NCI-H2227 treated with DMSO at 0.1 percent for 48 hours (cell line): ENCODE measurements at regions not wholly inside any gene's neighbourhood (a gene's known extent, or its start where the extent isn't known, plus 50 kb on each side); places are given as distances from the start of the nearest gene placed in this dataset.
"Not testable (repeated sequence)": the region's sequence is repeated elsewhere in the genome, so short reads cannot be mapped to it uniquely, and the experiment has no call there.

Experiments used
- DNase-seq: peaks from one replicate; lab custom pipeline; 2025; lab: John Stamatoyannopoulos, UW

- DNase-seq = no peak
Measured at GRCh38 chr4:66404141-66404540, 733.9 kb upstream of the EPHA5 start.

DNA sequence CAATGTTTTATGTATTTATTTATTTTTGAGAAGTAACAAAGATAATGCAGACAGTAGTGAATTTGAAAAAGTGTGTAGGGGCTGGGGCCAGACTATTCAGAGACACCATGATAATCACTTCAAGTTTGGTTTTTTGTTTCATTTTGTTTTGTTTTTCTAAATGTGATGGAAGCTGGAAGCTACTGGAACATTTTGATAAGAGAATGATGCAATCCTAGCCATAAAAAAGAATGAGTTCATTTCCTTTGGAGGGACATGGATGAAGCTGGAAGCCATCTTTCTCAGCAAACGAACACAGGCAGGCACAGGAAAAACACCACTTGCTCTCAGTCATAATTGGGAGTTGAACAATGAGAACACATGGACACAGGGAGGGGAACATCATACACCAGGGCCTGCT, 706.6 kb upstream of the EPHA5 start:
- DNase-seq = no peak

GRCh38 chr4:66376396-66376795, 706.1 kb upstream of the EPHA5 start:
- no peak for DNase-seq

DNA sequence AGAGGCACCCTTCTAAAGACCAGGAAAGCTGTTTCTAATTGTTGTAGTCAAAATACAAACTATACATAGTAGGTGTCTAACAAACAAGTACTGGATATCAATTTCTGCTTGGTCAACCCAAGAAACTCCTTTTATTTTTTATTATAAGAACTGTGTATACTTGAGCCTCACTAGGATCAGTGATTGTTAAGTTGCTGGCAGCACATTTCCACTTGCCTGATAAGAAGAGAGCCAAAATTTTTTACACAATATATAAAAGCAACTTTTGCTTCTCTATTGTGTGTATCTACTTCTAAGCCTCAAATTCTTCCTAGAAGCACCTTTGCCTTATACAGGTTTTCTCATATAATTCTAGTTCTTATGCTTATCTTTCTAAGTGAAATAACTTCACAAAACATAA, 703.0 kb upstream of the EPHA5 start:
- no peak for DNase-seq

DNA sequence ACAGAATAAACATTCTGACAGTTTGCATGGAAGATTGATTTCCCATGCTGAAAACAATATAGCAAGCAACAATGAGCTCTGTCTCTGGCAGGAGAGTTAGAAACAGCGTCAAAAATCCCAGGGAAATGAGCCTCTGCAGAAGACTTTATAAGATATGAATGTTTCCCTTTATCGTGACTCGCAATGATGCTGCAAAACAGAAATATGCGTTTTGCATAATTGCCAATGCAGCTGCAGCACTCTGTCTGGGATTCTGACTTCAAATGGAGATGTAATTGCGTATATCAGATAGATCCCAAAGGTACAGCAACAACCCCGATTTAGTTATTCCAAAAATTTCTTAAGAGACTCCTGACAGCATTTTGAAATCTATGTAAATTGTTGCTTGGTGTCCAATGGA, 702.4 kb upstream of the EPHA5 start:
- no peak for DNase-seq

- DNase-seq = no peak
Measured at GRCh38 chr4:66367043-66367660, 696.9 kb upstream of the EPHA5 start.

GRCh38 chr4:66360395-66360794, 690.1 kb upstream of the EPHA5 start:
- not testable (repeated sequence) for DNase-seq

DNA sequence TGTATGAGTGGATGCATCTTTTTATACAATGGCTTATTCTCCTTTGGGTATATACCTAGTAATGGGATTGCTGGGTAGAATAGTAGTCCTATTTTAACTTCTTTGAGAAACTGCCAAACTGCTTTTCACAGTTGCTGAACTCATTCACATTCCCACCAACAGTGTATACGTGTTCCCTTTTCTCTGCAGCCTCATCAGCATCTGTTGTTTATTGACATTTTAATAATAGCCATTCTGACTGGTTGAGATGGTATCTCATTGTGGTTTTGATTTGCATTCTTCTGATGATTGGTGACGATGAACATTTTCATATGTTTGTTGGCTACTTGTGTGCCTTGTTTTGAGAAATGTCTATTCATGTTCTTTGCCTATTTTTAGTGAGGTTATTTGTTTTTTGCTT, 687.0 kb upstream of the EPHA5 start:
- DNase-seq = no peak

- DNase-seq = no peak
Measured at GRCh38 chr4:66355328-66355727, 685.0 kb upstream of the EPHA5 start.

DNA sequence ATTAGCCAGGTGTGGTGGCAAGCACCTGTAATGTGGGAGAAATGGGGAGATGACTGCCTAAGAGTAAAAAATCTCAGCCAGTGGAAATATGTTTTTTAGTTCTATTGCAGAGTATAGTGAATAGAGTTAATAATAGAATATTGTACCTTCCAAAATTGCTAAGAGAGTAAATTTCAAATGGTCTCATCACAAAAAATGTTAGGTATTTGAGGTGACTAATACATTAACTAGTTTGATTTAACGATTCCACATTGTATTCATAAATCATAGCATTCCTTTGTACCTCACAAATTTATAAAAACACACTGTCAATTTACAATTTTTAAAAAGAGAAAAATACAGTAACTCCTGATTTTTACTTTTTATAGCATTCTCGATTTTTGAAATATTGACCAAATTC, 681.5 kb upstream of the EPHA5 start:
- DNase-seq = no peak

DNA sequence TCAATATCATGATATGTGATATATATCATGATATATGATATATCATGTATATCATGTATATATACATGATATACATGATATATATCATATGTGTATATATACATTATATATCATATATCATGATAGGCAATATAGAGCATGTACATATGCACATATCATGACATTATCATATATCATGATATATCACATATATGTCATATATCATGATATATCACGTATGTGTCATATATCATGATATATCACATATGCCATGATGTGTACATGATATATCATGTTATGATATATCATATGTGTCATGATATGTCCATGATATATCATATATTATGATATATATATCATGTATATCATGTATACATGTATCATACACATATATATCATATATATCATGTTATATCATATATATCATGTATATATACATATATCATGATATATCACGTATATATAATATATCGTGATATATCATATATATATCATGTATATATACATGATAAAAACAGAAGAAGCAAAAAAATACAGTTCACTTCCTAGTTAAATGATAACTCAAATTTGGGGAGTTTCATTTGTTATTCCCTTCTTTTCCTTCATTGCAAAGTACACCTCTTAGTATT, 670.1 kb upstream of the EPHA5 start:
- no peak for DNase-seq

DNA sequence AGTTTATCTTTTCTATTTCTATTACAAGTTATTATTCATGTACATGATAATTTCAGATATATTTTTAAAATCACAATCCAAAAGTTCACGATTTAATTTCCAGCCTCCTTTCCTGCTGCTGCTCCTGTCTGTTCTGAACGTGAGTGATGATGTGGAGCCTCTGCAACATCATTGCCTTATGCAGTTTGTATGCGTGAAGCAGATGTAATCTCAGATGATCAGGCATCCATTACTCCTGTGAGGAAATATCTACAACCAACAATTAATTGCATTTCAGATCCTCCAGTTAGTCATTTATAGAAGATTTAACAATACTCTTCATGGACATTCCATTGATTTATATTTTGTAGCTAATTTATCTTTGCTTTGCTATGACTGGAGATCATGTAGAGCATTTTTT, 668.7 kb upstream of the EPHA5 start:
- DNase-seq = no peak

DNA sequence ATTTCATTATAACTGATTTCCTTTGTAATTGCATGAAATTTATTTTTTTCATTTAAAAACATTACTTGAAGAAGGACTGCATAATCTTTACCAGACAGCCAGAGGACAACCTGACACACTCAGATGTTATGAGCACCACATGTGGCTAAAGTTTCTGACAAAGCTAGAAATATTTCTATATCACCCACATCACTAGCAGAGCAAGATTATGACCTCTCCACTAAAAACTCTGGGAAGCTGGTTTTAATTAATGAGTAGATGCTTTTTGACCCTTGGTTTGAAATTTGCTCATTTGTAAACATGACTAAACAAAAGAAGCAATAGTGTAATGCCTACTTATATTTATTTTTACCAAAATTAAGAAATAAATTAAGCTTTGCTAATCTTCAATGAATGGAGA, 661.5 kb upstream of the EPHA5 start:
- no peak for DNase-seq

GRCh38 chr4:66330125-66330524, 659.8 kb upstream of the EPHA5 start:
- DNase-seq = no peak

DNA sequence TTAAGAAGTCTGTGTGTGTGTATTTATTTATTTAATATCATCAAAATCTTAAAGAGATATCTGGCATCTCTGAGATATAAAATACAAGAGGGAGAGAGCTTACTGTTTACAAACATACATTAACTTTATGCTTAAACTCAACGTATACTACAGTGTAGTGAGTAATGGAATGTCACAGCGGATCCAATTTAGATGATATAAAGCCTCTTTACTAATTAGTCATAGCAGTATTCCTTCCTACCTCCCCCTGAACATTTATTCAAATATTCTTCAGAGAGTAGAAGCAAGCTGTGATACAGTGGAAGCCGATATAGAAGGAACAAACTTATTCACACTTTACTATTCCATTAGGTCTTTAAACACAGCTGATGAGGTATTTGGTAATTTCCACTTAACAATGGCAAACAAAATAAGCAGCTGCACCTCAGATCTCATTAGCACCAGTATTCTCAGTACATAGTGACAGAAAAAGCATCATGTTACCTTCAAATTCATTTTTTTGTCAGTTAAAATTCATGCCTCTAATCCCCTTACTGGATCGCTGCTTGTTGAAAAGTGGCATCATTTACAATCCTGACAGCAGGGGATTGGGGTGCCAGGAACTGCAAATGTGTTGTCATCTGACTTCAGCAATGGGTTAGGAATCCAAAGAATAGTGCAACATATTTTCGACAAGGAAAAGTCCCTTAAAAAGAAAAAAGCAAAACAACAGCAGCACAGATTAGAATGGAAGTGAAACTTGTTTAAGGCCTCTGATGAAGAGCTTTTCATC, 658.7 kb upstream of the EPHA5 start:
- no peak for DNase-seq

DNA sequence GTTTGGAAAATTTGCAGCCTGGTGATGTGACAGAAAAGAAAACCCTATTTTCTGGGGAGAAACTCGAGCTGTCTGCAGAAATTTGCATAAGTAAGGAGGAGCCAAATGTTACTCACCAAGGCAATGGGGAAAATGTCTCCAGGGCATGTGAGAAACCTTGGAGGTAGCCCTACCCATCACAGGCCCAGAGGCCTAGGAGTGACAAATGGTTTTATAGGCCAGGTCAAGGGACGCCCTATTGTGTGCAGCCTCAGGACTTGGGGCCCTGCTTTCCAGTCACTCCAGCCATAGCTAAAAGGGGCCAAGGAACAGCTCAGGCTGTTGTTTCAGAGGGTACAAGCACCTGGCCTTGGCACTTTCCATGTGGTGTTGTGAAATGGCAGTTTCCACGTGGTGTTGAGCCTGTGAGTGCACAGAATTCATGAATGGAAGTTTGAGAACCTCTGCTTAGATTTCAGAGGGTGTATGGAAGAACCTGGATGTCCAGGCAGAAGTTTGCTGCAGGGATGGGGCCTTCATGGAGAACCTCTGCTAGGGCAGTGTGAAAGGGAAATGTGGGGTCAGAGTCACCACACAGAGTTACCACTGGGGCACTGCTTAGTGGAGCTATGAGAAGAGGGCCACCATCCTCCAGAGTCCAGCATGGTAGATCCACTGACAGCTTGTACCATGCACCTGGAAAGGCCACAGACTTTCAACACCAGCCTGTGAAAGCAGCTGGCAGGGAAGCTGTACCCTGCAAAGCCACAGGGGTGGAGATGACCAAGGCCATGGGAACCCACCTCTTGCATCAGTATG, 637.6 kb upstream of the EPHA5 start:
- DNase-seq = no peak

DNA sequence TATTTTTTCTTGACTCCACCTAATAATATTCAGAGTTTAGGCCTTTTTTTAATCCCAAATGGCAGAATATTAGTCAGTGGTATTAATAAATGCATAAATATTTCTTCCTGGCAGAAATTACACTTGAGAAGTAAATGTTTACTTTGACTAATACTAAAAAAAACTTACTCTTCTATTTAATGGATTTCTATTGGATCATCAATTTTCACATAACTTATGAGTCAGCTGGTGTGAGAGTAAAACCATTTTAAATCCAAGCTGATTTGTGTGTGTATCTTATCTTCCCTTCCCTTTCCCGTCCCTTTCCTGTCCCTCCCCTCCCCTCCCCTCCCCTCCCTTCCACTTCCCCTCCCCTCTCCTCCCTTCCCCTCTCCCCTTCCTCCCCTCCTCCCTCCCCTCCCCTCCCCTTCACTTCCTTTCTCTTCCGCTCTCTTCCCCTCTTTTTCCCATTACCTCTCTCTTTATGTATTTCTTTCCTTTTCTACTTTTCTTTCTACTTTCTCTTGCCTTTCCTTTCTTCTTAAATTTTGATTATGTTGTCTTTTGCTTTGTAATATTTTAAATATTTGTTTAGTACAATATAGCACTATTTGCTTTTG, 630.1 kb upstream of the EPHA5 start:
- DNase-seq = no peak

DNA sequence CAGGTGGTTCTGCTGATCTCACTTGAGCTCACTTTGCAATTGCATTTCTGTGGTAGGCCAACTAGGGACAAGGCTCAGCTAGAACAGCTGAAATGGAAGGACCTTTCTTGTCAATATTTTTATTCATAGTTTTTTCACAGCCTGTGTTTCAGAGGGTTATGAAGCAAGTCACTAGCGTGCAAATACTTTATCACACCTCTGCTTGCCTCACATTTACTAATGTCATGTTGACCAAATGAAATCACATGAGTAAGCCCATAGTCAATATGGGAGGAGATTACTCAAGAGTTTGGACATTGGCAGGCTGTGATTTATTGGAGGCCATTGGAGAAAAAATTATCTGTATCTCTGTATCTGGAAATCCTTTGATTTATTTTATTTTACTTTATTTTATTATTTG, 628.3 kb upstream of the EPHA5 start:
- no peak for DNase-seq

- no peak for DNase-seq
Measured at GRCh38 chr4:66297703-66298102, 627.4 kb upstream of the EPHA5 start.

- DNase-seq = no peak
Measured at GRCh38 chr4:66294638-66295037, 624.3 kb upstream of the EPHA5 start.

DNA sequence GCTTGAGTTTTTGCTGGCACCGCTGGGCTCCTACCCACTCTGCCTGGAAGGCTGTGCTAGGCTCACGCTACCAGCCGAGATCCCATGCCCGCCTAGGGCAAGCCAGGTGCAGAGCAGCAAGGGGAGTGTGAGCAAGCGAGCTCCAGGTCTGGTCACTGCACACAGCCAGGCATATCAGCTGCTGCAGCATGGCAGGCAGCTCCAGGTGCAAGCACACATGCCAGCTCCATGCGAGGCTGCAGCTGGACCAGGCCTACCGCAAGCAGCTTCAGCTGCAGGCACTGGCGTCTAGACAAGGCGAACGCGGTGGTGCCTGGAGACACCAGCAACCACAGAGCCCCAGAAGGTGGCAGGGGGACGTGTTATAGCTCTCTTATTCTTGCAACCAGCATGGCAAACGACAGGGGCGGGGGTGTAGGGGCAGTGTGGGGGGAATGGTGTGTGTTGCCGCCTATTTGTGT, 614.7 kb upstream of the EPHA5 start:
- no peak for DNase-seq

DNA sequence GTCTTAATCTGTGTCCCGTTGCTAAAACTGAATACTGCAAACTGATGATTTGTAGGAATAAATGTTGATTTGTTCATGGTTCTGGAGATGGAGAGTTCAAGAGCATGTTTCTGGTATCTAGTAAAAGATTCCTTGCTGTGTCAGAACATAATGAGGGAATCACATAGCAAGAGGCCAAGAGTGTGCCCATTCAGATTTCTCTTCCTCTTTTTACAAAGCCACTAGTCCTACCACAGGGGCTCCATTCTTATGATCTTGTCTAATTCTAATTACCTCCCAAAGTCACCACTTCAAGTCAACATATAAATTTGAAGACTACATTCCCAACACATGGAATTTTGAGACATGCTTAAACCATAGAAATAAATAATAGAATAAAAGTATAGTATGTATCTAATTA, 608.8 kb upstream of the EPHA5 start:
- no peak for DNase-seq
